CD8-positive, alpha-beta memory T cell (primary cell): ENCODE measurements at regions not wholly inside any gene's neighbourhood (a gene's known extent, or its start where the extent isn't known, plus 50 kb on each side); places are given as distances from the start of the nearest gene placed in this dataset.
A peak's percentile ranks its signal among the peaks of the same experiment; 100 is the strongest.
"Not testable (repeated sequence)": the region's sequence is repeated elsewhere in the genome, so short reads cannot be mapped to it uniquely, and the experiment has no call there.

ENCODE experiments used
- CTCF ChIA-PET: fragments of 350-600 bp; sonication (Branson Sonifier 250); formaldehyde crosslinking; loops from one replicate; lab custom pipeline; 2021; ENCODE audit warnings: antibody characterized with exemption; lab: Charles Lee
- POLR2A ChIA-PET: fragments of 350-600 bp; sonication (Branson Sonifier 250); formaldehyde crosslinking; loops from one replicate; lab custom pipeline; 2021; ENCODE audit warnings: antibody characterized with exemption; lab: Charles Lee
- DNase-seq, 5 donors: peaks; one replicate each; pipeline versions ENCODE4 v3.0.0 to v3.0.0-alpha.2; 2020 to 2022; ENCODE audit warnings: mixed read lengths in 1 of 5
- H3K27ac ChIP-seq: one replicate; pipeline ENCODE4 v1.7.0; 2013; ENCODE audit warnings: low read depth, mild to moderate bottlenecking, low read length, moderate library complexity
- H3K27me3 ChIP-seq: 2 replicates; pipeline ENCODE4 v1.7.0; 2013; ENCODE audit warnings: low read length, mild to moderate bottlenecking; ENCODE audit not compliant: insufficient read depth, poor library complexity, severe bottlenecking
- H3K36me3 ChIP-seq: 2 replicates; pipeline ENCODE4 v1.7.0; 2013; ENCODE audit warnings: mild to moderate bottlenecking, low read length, moderate library complexity; ENCODE audit not compliant: insufficient read depth
- H3K4me1 ChIP-seq: 2 replicates; pipeline ENCODE4 v1.7.0; 2013; ENCODE audit warnings: mild to moderate bottlenecking, low read length, moderate library complexity; ENCODE audit not compliant: insufficient read depth
- H3K4me3 ChIP-seq: 2 replicates; pipeline ENCODE4 v1.7.0; 2013; ENCODE audit warnings: mild to moderate bottlenecking, low read length
- H3K9me3 ChIP-seq: 2 replicates; pipeline ENCODE4 v1.7.0; 2013; ENCODE audit warnings: mild to moderate bottlenecking, low read length
- H3K27ac Mint-ChIP-seq, 8 donors: one replicate each; pipeline ENCODE4 v1.8.0; 2020 to 2021; ENCODE audit warnings: mixed read lengths in 8 of 8, mild to moderate bottlenecking in 6 of 8, inconsistent platforms in 3 of 8, moderate library complexity in 3 of 8
- H3K27me3 Mint-ChIP-seq, 2 donors: one replicate each; pipeline ENCODE4 v1.8.0; 2020 to 2021; ENCODE audit warnings: mixed read lengths in 2 of 2, mild to moderate bottlenecking in 1 of 2, moderate library complexity in 1 of 2
- H3K36me3 Mint-ChIP-seq, 3 donors: one replicate each; pipeline ENCODE4 v1.8.0; 2020 to 2021; ENCODE audit warnings: mixed read lengths in 3 of 3, inconsistent platforms in 1 of 3, mild to moderate bottlenecking in 1 of 3
- H3K4me1 Mint-ChIP-seq, 3 donors: one replicate each; pipeline ENCODE4 v1.8.0; 2020 to 2021; ENCODE audit warnings: mixed read lengths in 3 of 3, inconsistent platforms in 1 of 3, mild to moderate bottlenecking in 1 of 3
- H3K4me3 Mint-ChIP-seq, 7 donors: one replicate each; pipeline ENCODE4 v1.8.0; 2020 to 2021; ENCODE audit warnings: mixed read lengths in 7 of 7, mild to moderate bottlenecking in 6 of 7, moderate library complexity in 4 of 7, inconsistent platforms in 2 of 7
- H3K9me3 Mint-ChIP-seq, 5 donors: one replicate each; pipeline ENCODE4 v1.8.0; 2020 to 2022; ENCODE audit warnings: mixed read lengths in 5 of 5, mild to moderate bottlenecking in 3 of 5, moderate library complexity in 2 of 5, inconsistent platforms in 1 of 5

DNA sequence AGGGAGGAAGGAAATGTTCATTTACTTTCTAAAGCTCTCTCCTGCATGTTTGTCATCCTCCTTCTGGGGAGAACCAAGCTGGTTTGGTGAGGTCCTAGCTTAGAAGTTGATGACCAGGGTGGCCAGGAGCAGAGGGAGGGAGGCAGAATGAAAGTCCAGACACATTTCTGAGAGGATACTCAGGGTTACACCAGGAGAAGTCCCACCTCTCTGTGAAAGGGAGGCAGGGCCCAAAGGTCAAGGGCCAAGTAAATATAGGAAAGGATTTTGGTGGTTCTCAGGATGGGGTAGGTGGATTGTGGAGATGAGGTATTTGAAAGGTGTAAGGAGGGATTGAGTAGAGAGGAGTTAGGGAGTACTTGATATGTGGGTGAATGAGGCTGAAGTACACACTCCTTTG lies 58.0 kb upstream of the FBXO11 start:
- Histone ChIP-seq H3K27ac (no peak overlapping the region), H3K4me3 (no peak overlapping the region), H3K36me3 (no peaks in the 10 kb centered on the region), H3K27me3 (no peaks in the 10 kb centered on the region), H3K9me3 (no peaks in the 10 kb centered on the region), H3K4me1 (no peaks in the 10 kb centered on the region)
- no peaks in the 10 kb centered on the region for H3K36me3 Mint-ChIP-seq
- DNase-seq: no peak
- no peak overlapping the region for H3K4me3 Mint-ChIP-seq
- peak overlapping the region in 1 of 8 donors; percentile 35 for H3K27ac Mint-ChIP-seq
- peaks cover 1 to 5% (median 3%) of the 10 kb centered on the region in 3 donors for H3K4me1 Mint-ChIP-seq
- no peaks in the 10 kb centered on the region for H3K9me3 Mint-ChIP-seq
- POLR2A ChIA-PET: no interaction called here
- peaks cover 4 to 28% of the 10 kb centered on the region in 2 donors for H3K27me3 Mint-ChIP-seq
- CTCF ChIA-PET: no interaction called here

GRCh38 chr2:47964722-47965434 lies 58.6 kb upstream of the FBXO11 start:
- peaks cover 1 to 5% (median 3%) of the 10 kb centered on the region in 3 donors for H3K4me1 Mint-ChIP-seq

GRCh38 chr2:47976728-47977127 lies 70.4 kb upstream of the FBXO11 start:
- H3K36me3 Mint-ChIP-seq, H3K36me3 ChIP-seq, H3K27ac ChIP-seq, H3K27ac Mint-ChIP-seq, DNase-seq, H3K4me3 ChIP-seq, CTCF ChIA-PET, H3K4me3 Mint-ChIP-seq, H3K9me3 ChIP-seq, H3K4me1 Mint-ChIP-seq, H3K27me3 ChIP-seq, H3K4me1 ChIP-seq, H3K9me3 Mint-ChIP-seq, POLR2A ChIA-PET: not testable (repeated sequence)
- peaks cover 10 to 31% of the 10 kb centered on the region in 2 donors for H3K27me3 Mint-ChIP-seq

More at GRCh38 chr2:47964722-47965434, 58.6 kb upstream of the FBXO11 start:
- Histone ChIP-seq H3K4me1 (no peaks in the 10 kb centered on the region), H3K27me3 (no peaks in the 10 kb centered on the region), H3K4me3 (no peak overlapping the region), H3K9me3 (no peaks in the 10 kb centered on the region), H3K27ac (no peak overlapping the region), H3K36me3 (no peaks in the 10 kb centered on the region)
- H3K27me3 Mint-ChIP-seq: peaks cover 6 to 29% of the 10 kb centered on the region in 2 donors
- ChIA-PET POLR2A (no interaction called here), CTCF (no interaction called here)
- H3K9me3 Mint-ChIP-seq: no peaks in the 10 kb centered on the region
- no peaks in the 10 kb centered on the region for H3K36me3 Mint-ChIP-seq
- no peak overlapping the region for H3K4me3 Mint-ChIP-seq
- DNase-seq: no peak
- no peak overlapping the region for H3K27ac Mint-ChIP-seq

DNA sequence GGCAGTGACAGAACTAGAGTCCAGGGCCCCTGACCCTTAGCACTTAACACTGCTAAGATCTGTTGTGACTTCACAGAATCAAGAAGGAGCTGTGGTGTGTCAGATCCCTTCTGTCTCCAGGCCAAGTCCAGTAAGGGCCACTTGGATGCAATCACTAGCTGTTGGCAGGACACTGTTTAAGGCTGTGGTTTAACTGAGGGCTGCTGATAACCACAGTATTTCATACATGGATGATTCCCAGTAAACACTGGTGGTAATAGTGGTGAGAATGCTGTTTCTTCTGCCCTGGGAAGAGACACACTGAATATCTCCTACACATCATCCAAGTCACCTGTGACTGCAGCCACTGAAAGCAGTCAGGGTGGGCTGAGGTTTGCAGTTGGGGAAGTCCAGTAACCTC lies 77.7 kb upstream of the FBXO11 start:
- H3K4me3 Mint-ChIP-seq: no peak overlapping the region
- POLR2A ChIA-PET: no interaction called here
- H3K36me3 ChIP-seq: no peaks in the 10 kb centered on the region
- no peak overlapping the region for H3K4me3 ChIP-seq
- H3K27me3 ChIP-seq: no peaks in the 10 kb centered on the region
- no peaks in the 10 kb centered on the region for H3K9me3 ChIP-seq
- no peaks in the 10 kb centered on the region for H3K9me3 Mint-ChIP-seq
- H3K27me3 Mint-ChIP-seq: peaks cover 2 to 8% of the 10 kb centered on the region in 2 donors
- no peaks in the 10 kb centered on the region for H3K36me3 Mint-ChIP-seq
- no peak overlapping the region for H3K27ac Mint-ChIP-seq
- DNase-seq: no peak
- CTCF ChIA-PET: no interaction called here
- no peaks in the 10 kb centered on the region for H3K4me1 Mint-ChIP-seq
- no peak overlapping the region for H3K27ac ChIP-seq
- no peaks in the 10 kb centered on the region for H3K4me1 ChIP-seq

- Mint-ChIP-seq H3K36me3 (no peaks in the 10 kb centered on the region), H3K4me3 (no peak overlapping the region), H3K27me3 (peaks cover 5 to 13% of the 10 kb centered on the region in 2 donors), H3K4me1 (no peaks in the 10 kb centered on the region), H3K27ac (no peak overlapping the region), H3K9me3 (no peaks in the 10 kb centered on the region)
- Histone ChIP-seq H3K4me1 (no peaks in the 10 kb centered on the region), H3K27ac (no peak overlapping the region), H3K36me3 (no peaks in the 10 kb centered on the region), H3K4me3 (no peak overlapping the region), H3K27me3 (no peaks in the 10 kb centered on the region), H3K9me3 (no peaks in the 10 kb centered on the region)
- no peak for DNase-seq
- ChIA-PET POLR2A (no interaction called here), CTCF (no interaction called here)
These were observed 84.2 kb upstream of the FBXO11 start for GRCh38 chr2:47990503-47990902.

- Histone ChIP-seq H3K4me3 (no peak overlapping the region), H3K4me1 (no peaks in the 10 kb centered on the region), H3K27me3 (no peaks in the 10 kb centered on the region), H3K27ac (no peak overlapping the region), H3K36me3 (no peaks in the 10 kb centered on the region), H3K9me3 (no peaks in the 10 kb centered on the region)
- H3K4me3 Mint-ChIP-seq: no peak overlapping the region
- H3K36me3 Mint-ChIP-seq: no peaks in the 10 kb centered on the region
- H3K4me1 Mint-ChIP-seq: no peaks in the 10 kb centered on the region
- no peak for DNase-seq
- no peak overlapping the region for H3K27ac Mint-ChIP-seq
- POLR2A ChIA-PET: no interaction called here
- CTCF ChIA-PET: no interaction called here
- H3K27me3 Mint-ChIP-seq: peaks cover 5 to 30% of the 10 kb centered on the region in 2 donors
- no peaks in the 10 kb centered on the region for H3K9me3 Mint-ChIP-seq
These were observed 86.4 kb upstream of the FBXO11 start for GRCh38 chr2:47992671-47993070.

DNA sequence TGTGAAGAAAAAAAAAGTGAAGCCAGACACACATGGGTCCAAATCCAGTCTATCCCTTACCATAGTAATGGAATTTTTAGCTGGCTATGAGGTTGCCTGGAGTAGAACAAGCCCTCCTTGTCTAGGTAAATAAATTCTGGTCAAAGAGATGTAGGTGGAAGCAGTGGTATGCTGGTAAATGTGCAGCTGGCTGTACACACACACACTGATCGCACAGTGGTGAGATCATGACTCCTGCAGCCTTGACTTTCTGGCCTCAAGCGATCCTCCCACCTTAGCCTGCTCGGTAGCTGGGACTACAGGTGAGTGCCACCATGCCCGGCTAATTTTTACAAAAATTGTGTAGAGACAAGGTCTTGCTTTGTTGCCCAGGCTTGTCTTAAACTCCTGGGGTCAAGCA lies 90.5 kb upstream of the FBXO11 start:
- H3K9me3 Mint-ChIP-seq: no peaks in the 10 kb centered on the region
- Histone ChIP-seq H3K36me3 (no peaks in the 10 kb centered on the region), H3K27ac (no peak overlapping the region), H3K4me1 (no peaks in the 10 kb centered on the region), H3K9me3 (no peaks in the 10 kb centered on the region), H3K4me3 (no peak overlapping the region), H3K27me3 (no peaks in the 10 kb centered on the region)
- H3K27ac Mint-ChIP-seq: no peak overlapping the region
- no peak for DNase-seq
- H3K36me3 Mint-ChIP-seq: peaks cover 0 to 4% (median 0%) of the 10 kb centered on the region in 3 donors
- POLR2A ChIA-PET: no interaction called here
- CTCF ChIA-PET: interaction anchor here (0.6 kb wide), 1 partner anchor 86 kb away, joined by 3 read pairs; no protein-coding TSS in a partner anchor
- no peak overlapping the region for H3K4me3 Mint-ChIP-seq
- H3K4me1 Mint-ChIP-seq: no peaks in the 10 kb centered on the region
- H3K27me3 Mint-ChIP-seq: peaks cover 5 to 32% of the 10 kb centered on the region in 2 donors

- ChIA-PET CTCF (no interaction called here), POLR2A (no interaction called here)
- Mint-ChIP-seq H3K9me3 (no peaks in the 10 kb centered on the region), H3K36me3 (peaks cover 0 to 4% (median 0%) of the 10 kb centered on the region in 3 donors), H3K27me3 (peaks cover 6 to 32% of the 10 kb centered on the region in 2 donors), H3K27ac (no peak overlapping the region), H3K4me1 (no peaks in the 10 kb centered on the region), H3K4me3 (no peak overlapping the region)
- Histone ChIP-seq H3K27me3 (no peaks in the 10 kb centered on the region), H3K27ac (no peak overlapping the region), H3K4me1 (no peaks in the 10 kb centered on the region), H3K4me3 (no peak overlapping the region), H3K9me3 (no peaks in the 10 kb centered on the region), H3K36me3 (no peaks in the 10 kb centered on the region)
- DNase-seq: no peak
These were observed 93.2 kb upstream of the FBXO11 start for GRCh38 chr2:47999512-47999911.
